ENCODE measurements at regions not wholly inside any gene's neighbourhood (a gene's known extent, or its start where the extent isn't known, plus 50 kb on each side); places are given as distances from the start of the nearest gene placed in this dataset.
"Not testable (repeated sequence)": the region's sequence is repeated elsewhere in the genome, so short reads cannot be mapped to it uniquely, and the experiment has no call there.

DNA sequence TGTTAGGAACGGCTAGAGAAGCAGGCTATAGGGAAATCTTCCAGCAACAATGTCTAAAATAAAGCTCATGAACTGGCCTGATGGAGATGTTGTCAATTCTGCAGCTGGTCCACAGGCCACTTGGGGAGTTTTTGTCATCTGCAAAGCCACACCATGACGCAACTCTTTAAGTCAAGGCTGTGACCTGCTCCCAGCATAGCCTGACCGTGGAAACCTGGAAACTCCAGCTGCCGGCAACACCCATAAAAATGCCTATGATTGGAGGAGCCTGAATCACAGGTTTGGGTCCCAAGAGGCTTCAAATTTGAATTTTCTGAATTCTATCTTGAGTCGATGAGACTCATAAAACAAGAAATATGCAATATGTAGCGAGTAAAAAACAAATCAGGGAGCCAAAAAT lies 969.2 kb upstream of the PRKX start:
- no peak for DNase-seq (ENCODE audit: low spot score)

DNA sequence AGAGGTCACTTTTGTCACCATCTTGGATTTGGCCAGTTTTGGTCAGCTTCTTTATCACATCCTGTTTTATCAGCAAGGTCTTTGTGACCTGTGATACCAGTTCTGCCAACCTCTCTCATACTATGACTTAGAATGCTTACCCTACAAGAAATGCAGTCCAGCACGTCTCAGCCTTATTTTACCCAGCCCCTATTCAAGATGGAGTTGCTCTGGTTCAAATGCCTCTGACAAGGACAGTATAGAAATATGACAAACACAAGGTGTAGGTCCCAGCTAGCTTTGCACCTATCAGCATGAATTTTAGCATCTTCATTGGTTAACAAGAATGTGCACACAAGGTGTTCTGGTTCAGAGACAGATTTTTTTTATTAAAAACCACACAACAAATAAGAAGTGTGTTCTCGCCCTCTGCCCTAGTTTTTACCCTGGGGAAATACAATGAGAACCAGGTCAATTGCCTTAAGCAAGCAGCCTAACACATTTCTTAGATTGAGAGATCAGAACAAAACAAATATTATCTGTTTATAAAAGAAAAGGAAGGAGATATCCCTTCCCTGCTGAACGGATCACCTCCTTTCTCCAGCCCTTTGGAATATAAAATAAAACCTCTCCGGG lies 962.3 kb upstream of the PRKX start:
- no peak for DNase-seq (ENCODE audit: low spot score)

DNA sequence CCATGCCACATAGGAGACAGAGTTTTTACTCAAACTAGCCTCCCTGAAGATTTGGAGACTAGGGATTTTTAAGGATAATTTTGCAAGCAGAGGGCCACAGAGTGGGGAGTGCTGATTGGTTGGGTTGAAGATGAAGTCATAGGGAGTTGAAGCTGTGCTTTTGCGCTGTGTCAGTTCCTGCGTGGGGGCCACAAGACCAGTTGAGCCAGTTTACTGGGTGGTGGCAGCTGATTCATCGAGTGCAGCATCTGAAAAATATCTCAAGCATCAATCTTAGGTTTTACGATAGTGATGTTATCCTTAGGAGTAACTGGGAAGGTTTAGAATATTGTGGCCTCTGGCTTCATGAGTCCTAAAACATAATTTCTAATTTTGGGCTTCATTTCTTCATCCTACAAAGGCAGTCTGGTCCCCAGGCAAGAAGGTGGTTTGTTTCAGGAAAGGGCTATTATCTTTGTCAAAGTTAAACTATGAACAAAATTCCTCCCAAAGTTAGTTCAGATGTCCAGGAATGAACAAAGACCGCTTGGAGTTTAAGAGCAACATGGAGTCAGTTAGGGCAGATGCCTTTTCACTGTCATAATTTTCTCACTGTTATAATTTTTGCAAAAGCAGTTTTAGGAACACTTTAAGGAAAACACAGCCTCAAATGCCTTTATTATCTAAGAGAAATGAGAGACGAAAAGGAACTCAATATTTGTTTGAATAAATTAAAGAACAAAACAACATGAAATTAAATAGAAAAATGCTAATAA lies 960.8 kb upstream of the PRKX start:
- DNase-seq (ENCODE audit: low spot score) = peak; percentile 25

DNA sequence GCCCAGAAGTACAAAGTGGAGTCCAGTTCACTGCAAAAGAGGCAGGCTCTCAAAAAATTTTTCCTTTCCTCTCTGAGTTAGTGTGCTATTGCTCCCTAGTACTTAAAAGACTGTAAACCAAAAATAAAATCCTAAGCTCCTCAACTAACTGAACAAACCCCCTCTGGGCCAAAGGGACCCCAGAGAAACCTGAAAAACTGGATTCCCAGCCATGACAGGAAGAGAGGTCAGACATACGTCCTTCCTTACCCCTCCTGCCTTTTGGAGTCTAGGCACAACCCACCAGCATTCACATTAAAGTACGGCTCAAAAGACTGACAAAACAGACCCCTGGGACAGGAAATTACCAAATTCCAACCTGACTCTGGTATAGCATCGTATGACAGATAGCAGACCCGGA lies 957.9 kb upstream of the PRKX start:
- no peak for DNase-seq (ENCODE audit: low spot score)

DNA sequence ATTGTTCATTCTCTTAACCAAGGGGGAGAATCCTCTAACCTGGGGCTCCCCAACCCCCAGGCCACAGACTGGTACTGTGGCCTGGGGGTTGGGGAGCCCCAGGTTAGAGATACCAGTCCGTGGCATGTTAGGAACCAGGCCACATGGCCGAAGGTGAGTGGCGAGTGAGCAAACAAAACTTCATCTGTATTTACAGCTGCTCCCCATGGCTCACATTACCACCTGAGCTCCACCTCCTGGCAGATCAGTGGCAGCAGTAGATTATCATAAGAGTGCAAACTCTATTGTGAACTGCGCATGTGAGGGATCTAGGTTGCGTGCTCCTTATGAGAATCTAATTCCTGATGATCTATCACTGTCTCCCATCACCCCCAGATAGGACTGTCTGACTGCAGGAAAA lies 957.2 kb upstream of the PRKX start:
- DNase-seq (ENCODE audit: low spot score) = no peak

DNA sequence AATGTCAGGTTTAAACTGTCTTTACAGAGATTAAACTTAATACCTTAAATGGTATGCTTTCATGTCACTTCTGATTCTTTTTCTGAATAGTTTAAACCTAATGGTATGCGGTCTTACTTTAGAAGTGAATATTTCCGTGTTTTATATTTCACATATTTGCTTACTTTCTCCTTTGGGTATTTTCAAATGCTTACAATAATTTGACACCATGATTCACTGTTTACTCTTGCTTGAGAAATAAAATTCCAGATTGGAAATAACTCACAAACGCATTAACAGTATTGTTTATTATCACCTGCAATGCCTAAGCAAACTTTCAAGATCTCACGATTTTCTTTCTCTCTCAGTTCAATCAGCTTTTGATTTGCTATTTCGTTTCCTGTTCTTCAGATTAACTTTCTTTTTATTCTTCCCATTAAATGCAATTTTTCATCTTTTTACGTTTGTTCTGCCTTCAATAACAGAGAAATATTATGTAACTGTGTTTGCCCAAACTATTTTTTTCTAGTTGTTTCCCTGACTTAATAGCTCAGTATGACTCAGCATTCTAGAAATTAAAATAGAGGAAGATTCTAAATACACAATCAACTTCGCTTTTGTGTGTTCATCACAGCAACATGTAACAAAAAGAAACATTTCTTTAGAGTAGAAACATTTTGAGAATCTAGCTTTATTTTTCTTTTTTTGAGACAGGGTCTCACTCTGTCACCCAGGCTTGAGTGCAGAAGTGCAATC lies 955.5 kb upstream of the PRKX start:
- no peak for DNase-seq (ENCODE audit: low spot score)

DNA sequence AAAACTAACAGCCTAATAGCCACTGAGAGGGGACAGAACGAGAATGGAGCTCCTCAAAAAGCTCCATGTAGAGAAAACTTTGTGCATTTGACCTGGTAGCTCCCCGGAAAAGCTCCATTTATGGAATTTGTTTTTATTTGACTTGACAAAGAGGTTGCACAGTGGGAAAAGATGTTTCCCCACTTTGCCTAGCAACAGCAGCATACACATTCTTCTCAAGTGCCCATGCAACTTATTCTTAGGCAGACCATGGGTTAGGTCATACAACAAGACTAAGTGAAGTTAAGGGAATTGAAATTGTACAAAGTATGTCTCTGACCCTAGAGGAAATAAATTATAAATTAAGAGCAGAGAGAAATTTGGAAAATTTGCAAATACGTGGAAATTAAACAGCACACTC lies 949.6 kb upstream of the PRKX start:
- DNase-seq (ENCODE audit: low spot score) = no peak

DNA sequence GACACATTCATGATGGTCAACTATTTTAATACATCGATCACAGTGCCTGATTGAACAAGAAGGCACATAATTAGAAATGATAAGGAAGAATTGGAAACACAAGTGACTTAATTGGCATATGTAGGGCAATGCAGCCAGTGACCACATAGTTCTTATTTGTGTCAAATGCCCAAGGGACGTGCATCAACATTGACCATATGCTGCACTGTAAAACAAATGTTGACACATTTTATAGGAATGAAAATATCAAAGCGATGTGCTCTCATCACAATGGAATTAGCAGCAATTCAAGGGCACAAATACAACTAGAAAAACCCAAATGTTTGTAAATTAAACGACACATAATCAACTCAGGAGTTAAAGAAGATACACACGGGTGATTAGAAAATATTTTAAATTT lies 948.3 kb upstream of the PRKX start:
- no peak for DNase-seq (ENCODE audit: low spot score)

DNA sequence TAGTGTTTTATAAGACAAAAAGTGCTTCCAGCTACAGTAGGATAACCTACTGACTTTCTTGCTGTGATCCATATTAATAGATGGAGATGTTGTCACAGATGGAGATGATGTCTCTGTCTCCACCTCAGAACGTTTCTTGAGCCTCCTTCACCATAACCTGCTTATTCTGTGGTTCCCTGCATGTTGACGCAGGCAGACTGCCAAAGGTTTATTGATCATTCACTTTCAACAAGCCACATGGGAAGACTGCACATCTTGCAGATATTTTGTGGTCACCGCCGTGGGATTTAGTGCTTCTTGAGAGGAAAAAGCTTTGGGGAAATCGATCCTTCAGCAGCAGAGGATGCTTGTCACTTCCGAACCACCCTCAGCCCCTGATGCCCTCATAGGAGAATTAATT lies 943.0 kb upstream of the PRKX start:
- DNase-seq (ENCODE audit: low spot score) = no peak

DNA sequence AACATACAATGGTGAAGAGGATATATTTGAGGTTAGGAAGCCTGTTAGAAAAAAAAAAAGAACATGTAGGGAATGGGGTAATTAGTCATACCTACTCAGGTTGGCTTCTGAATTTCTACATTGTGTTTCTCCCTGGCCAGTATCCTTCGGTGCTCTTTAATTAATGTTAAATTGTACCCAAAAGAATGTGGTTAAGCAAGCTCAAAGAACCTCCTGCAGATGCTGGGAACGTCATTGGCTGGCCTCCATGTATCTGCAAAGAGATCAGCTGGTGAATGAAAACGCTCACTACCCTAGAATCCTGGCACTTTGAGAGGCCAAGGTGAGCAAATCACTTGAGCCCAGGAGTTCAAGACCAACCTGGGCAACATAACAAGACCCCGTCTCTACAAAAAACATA lies 942.3 kb upstream of the PRKX start:
- DNase-seq (ENCODE audit: low spot score) = no peak

DNA sequence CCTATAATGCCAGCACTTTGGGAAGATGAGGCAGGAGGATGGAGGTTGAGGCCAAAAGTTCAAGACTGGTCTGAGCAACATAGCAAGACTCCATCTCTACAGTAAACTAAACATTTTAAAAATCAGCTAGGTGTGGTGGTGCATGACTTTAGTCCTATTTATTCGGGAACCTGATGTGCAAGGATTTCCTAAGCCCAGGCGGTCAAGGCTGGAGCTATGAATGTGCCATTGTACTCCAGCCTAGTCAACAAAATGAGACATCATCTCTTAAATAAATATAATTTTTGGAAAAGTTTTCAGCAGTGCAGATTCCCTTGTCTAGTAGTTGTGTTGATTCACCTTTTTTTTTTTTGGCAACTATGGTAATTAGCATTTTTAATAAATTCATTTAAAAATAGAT lies 928.7 kb upstream of the PRKX start:
- DNase-seq (ENCODE audit: low spot score) = no peak

DNA sequence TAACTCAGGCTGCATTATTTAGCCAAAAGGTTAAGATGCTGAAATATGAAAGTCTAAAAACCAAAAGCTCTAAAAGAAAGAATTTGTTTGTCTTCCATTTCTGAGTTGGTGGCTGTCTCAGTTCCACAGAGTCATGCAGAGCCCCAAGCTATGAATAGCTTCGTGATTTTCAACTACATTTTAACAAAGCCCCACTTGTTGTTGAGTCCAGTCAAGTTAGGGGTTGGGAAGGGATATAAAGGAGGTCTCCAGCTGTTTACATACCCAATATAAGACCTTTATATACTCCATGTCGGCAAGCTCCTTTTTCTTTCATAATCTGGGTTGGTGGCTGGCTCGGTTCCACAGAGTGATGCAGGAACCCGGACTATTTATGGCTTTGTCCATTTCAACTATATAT lies 924.6 kb upstream of the PRKX start:
- no peak for DNase-seq (ENCODE audit: low spot score)

DNA sequence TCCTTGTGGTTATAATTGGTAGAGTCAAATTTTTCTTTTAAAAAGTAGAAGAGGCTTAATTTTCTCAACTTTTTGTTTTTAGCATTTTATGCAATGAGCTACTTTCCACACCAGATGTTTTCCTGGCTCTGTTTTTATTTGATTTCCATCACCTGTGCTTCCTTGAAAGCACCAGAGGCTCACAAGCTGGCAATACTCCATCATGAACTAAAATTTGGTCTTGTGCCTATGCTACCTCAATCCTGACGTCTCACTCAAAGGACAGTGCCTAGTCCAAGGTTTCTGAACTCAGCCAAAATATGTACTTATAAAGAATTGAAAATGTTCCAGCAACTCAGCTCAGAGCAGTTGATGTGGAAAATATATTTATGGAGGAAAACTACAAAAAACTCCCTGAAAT lies 914.0 kb upstream of the PRKX start:
- DNase-seq (ENCODE audit: low spot score) = no peak

DNA sequence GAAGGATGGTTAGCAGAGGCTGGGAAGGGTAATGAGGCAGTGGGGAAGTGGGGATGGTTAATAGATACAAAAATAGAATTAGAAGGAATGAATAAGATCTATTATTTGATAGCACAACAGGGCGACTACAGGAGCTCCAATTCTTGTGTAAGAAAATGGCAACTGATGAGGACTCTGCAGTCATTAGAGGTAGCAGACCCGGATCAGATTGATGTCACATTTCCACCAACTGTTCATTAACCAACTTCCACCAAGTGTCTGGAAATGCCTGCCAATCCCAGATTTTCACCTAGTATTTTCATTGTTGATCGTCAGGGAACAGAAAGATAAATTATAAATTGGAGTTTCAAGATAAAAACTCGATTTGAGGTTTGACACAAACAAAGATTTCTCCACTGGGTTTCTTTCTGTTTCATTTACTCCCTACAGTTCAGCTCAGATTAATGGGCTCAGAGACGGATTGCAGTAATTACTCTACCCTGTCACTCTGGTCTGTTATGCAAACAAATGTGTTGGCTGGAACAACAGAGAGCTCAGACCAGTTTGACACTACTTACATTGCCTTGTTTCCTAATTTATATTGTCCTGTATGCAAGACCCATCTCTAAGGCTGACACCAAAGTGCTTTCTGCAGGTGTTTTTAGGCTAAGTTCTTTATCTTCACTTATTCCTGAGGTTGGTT lies 909.2 kb upstream of the PRKX start:
- DNase-seq (ENCODE audit: low spot score) = no peak

DNA sequence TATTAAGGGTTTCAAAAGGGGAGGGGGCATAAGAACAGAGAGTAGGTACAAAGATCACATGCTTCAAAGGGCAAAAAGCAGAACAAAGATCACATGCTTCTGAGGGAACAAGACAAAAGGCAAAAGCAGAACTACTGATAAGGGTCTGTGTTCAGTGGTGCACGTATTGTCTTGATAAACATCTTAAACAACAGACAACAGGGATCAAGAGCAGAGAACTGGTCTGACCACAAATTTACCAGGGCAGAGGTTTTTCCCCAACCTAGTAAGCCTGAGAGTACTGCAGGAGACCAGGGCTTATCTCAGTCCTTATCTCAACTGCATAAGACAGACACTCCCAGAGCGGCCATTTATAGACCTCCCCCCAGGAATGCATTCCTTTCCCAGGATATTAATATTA lies 900.2 kb upstream of the PRKX start:
- not testable (repeated sequence) for DNase-seq (ENCODE audit: low spot score)

DNA sequence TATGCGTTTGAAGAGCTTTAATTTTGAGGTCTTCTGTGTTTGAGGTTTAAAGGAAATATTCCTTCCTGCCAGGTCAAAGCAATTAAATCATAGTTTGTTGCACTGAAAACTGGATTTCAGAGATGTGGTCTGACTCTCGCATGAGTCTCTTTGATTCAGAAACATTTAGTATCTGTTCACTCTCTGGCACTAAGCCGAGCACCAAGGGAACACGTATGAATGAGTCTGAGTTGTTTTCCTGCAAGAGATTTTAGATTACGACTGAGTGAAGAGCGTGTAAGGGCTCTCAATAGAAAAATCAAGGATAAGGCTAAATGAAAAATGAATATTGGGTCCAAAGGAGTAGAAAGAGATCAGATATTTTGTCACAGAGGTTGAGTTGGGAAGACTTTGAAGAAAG lies 875.4 kb upstream of the PRKX start:
- no peak for DNase-seq (ENCODE audit: low spot score)

DNA sequence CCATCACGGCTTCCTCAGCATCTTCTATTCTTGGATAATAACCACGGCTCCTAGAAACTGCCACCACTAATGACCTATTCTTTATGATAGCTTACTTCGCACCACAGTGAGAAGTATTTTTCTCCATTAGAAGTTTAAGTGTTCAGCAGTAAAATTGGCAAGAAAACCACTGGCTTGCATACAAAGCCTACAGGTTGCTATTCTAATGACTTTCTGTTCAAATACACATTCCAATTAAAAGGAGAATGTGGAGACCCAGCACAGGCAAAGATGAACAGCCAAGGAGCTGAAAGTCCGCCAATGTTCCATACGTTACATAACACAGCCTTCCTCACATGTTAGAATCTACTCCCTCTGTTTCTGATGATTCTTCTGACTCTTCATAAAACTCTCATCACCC lies 875.0 kb upstream of the PRKX start:
- DNase-seq (ENCODE audit: low spot score) = no peak

DNA sequence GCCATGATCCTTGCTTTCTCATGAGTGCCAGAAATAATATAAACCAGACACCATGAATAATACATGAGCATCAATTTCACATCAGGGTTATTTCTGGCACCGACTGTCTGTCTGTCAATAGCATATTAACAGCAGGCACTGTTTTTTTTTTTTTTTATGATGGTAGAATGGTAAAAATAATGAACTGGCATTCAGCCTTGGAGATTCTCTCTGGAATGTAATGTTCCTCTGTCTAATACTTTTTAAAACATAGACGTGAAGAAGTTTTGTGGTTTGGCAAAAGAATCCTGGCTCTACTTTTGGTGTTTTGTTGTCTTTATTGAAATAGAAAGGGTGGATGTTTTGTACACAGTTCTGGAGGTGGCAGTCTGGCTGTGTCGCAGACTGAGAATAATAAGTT lies 874.6 kb upstream of the PRKX start:
- no peak for DNase-seq (ENCODE audit: low spot score)

DNA sequence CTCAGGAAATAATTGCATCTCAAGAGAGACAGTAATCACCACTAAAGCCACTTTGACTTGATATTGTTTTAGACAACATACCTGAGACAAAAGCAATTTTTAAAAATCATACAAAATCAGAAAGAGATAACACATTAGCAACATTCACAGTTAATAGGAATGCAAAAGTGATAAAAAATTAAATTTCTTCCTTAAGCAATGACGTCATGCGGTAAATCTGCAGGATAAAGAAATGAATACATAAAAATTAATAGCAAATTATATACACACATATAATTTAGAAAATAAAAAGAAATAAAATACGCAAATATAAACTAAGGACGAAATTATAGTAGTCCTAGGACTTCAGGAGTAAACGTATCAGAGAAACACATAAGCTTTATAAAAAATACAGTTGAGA lies 866.5 kb upstream of the PRKX start:
- no peak for DNase-seq (ENCODE audit: low spot score)

DNA sequence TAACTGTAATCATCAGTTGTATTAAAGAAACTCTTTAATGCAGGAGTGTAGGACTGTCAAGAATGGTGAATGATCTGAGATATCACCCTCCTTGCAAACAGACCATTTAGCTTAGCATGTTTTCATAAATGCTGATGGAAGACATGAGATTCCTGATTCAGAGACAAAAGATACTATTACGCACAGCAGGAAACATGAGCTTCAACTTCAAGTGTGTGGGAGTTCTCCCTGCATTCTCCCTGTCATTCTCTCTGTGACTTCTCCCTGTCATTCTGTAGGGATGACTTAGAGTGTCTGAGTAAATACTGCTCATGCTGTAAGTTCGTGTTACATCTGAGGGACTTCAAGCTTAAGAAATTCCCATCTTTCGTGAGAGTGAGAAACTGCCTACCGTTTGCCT lies 866.0 kb upstream of the PRKX start:
- no peak for DNase-seq (ENCODE audit: low spot score)

DNA sequence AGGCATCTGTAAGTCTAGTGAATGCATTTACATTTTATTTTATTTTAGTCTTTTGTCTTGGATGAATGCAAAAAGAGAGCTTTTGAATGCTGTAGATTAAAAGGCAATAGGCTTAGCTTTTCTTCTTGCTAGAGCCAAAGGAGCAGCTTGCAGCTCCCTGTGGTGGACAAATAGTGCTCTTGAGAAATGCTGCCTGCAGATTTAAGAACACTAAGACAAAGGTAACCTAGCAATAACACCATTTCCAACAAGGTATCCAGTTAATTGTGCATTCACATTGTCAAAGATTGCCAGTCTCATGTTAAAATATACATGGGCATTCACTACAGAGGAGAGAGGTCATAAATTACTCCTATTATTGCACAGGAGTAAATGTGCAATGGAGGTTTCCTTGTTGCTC lies 859.2 kb upstream of the PRKX start:
- no peak for DNase-seq (ENCODE audit: low spot score)

DNA sequence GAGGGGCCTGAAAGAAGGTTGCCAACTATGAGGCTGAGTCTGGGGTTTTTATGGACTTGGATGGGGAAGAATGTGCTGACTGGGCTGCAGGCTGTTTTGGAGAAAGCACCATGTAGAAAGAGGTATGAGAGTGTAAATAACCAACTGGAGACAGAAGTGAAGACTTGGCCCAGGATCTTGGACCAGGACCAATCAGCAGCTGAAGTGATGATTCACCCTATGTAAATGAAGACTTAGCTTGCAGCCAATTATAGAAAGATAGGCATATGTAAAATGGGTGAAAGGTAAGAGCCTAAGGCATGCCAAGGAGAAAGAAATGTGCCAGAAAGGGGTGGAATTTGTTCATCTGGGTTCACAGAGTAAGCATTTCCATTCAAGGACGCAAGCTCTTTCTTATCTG lies 856.7 kb upstream of the PRKX start:
- DNase-seq (ENCODE audit: low spot score) = peak; percentile 9

DNA sequence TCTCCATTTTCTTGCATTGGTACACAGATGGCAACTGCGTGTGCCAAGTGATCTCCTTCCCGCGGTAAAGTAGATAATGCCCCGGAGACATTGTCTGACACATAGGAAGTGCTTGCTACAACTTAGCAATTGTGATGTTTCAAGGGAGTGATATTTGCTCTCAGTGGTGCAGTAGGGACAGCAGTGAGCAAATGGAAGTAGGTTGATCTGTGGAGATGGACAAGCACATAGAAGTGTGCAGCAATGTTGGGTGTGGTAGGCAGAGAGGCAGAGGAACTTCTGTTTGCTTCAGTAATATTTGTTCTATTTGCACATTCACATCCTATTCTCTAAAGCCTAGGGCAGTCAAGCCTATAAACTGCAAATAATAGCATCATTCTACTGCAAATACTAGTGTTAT lies 846.7 kb upstream of the PRKX start:
- DNase-seq (ENCODE audit: low spot score) = no peak
